Nephron (organoid): ENCODE measurements at regions not wholly inside any gene's neighbourhood (a gene's known extent, or its start where the extent isn't known, plus 50 kb on each side); places are given as distances from the start of the nearest gene placed in this dataset.

Experiments used
- H3K27ac Mint-ChIP-seq, 3 experiments: 2 replicates each; pipeline ENCODE4 v1.8.0; 2020; ENCODE audit warnings: mixed read lengths in 3 of 3, mild to moderate bottlenecking in 2 of 3, moderate library complexity in 1 of 3
- H3K27me3 Mint-ChIP-seq: 2 replicates; pipeline ENCODE4 v1.8.0; 2021; ENCODE audit warnings: low read depth, mild to moderate bottlenecking, moderate library complexity, mixed read lengths
- H3K36me3 Mint-ChIP-seq: 2 replicates; pipeline ENCODE4 v1.8.0; 2020; ENCODE audit warnings: low read depth, mixed read lengths
- H3K4me1 Mint-ChIP-seq: 2 replicates; pipeline ENCODE4 v1.8.0; 2020; ENCODE audit warnings: mixed read lengths
- H3K4me3 Mint-ChIP-seq, 3 experiments: 2 replicates each; pipeline ENCODE4 v1.8.0; 2020; ENCODE audit warnings: mild to moderate bottlenecking in 3 of 3, mixed read lengths in 3 of 3, moderate library complexity in 2 of 3
- H3K9me3 Mint-ChIP-seq: 2 replicates; pipeline ENCODE4 v1.8.0; 2020; ENCODE audit warnings: mixed read lengths
- CTCF ChIP-seq, 3 experiments: fragments of 200-600 bp; sonication (generic); IDR thresholded peaks; one replicate each; pipeline ENCODE4 v1.5.0; 2021; ENCODE audit warnings: antibody characterized with exemption in 3 of 3; ENCODE audit not compliant: unreplicated experiment in 3 of 3

GRCh38 chr9:747567-747966 lies 93.9 kb upstream of the DMRT1 start:
- TF ChIP-seq CTCF (IDR thresholded peaks at IDR 0.05; ENCODE audit: unreplicated experiment in 3 of 3), result no peak
- Mint-ChIP-seq H3K27ac (no peak overlapping the region), H3K9me3 (no peaks in the 10 kb centered on the region), H3K36me3 (peaks cover 62% of the 10 kb centered on the region), H3K27me3 (no peaks in the 10 kb centered on the region), H3K4me1 (peaks cover 43% of the 10 kb centered on the region), H3K4me3 (no peak overlapping the region)

GRCh38 chr9:748861-749497 lies 92.5 kb upstream of the DMRT1 start:
- TF ChIP-seq CTCF (IDR thresholded peaks at IDR 0.05; ENCODE audit: unreplicated experiment in 3 of 3), result no peak
- no peaks in the 10 kb centered on the region for H3K9me3 Mint-ChIP-seq
- peaks cover 38% of the 10 kb centered on the region for H3K4me1 Mint-ChIP-seq
- no peaks in the 10 kb centered on the region for H3K27me3 Mint-ChIP-seq
- peaks cover 48% of the 10 kb centered on the region for H3K36me3 Mint-ChIP-seq
- H3K4me3 Mint-ChIP-seq, result no peak overlapping the region
- H3K27ac Mint-ChIP-seq, result no peak overlapping the region

GRCh38 chr9:749716-750115 lies 91.8 kb upstream of the DMRT1 start:
- no peak for TF ChIP-seq CTCF (IDR thresholded peaks at IDR 0.05; ENCODE audit: unreplicated experiment in 3 of 3)
- no peaks in the 10 kb centered on the region for H3K27me3 Mint-ChIP-seq
- peaks cover 33% of the 10 kb centered on the region for H3K4me1 Mint-ChIP-seq
- peaks cover 43% of the 10 kb centered on the region for H3K36me3 Mint-ChIP-seq
- no peaks in the 10 kb centered on the region for H3K9me3 Mint-ChIP-seq
- no peak overlapping the region for H3K27ac Mint-ChIP-seq
- no peak overlapping the region for H3K4me3 Mint-ChIP-seq

GRCh38 chr9:750249-750967 lies 91.1 kb upstream of the DMRT1 start:
- Mint-ChIP-seq H3K36me3 (peaks cover 36% of the 10 kb centered on the region), H3K9me3 (no peaks in the 10 kb centered on the region), H3K27me3 (no peaks in the 10 kb centered on the region), H3K4me1 (peaks cover 26% of the 10 kb centered on the region), H3K4me3 (no peak overlapping the region), H3K27ac (no peak overlapping the region)
- TF ChIP-seq CTCF (IDR thresholded peaks at IDR 0.05; ENCODE audit: unreplicated experiment in 3 of 3), result no peak

GRCh38 chr9:751137-752051 lies 90.1 kb upstream of the DMRT1 start:
- Mint-ChIP-seq H3K27ac (no peak overlapping the region), H3K27me3 (peaks cover 4% of the 10 kb centered on the region), H3K9me3 (no peaks in the 10 kb centered on the region), H3K4me3 (no peak overlapping the region), H3K4me1 (peaks cover 17% of the 10 kb centered on the region), H3K36me3 (peaks cover 26% of the 10 kb centered on the region)
- no peak for TF ChIP-seq CTCF (IDR thresholded peaks at IDR 0.05; ENCODE audit: unreplicated experiment in 3 of 3)
